GM19372 (cell line): ENCODE measurements at regions not wholly inside any gene's neighbourhood (a gene's known extent, or its start where the extent isn't known, plus 50 kb on each side); places are given as distances from the start of the nearest gene placed in this dataset.
A peak's percentile ranks its signal among the peaks of the same experiment; 100 is the strongest.

Source experiments
- ATAC-seq: cut with Tn5 transposase; IDR thresholded peaks from one replicate; pipeline ENCODE4 v1.9.1; 2021; ENCODE audit warnings: mild to moderate bottlenecking, low read depth, moderate library complexity; ENCODE audit not compliant: unreplicated experiment

DNA sequence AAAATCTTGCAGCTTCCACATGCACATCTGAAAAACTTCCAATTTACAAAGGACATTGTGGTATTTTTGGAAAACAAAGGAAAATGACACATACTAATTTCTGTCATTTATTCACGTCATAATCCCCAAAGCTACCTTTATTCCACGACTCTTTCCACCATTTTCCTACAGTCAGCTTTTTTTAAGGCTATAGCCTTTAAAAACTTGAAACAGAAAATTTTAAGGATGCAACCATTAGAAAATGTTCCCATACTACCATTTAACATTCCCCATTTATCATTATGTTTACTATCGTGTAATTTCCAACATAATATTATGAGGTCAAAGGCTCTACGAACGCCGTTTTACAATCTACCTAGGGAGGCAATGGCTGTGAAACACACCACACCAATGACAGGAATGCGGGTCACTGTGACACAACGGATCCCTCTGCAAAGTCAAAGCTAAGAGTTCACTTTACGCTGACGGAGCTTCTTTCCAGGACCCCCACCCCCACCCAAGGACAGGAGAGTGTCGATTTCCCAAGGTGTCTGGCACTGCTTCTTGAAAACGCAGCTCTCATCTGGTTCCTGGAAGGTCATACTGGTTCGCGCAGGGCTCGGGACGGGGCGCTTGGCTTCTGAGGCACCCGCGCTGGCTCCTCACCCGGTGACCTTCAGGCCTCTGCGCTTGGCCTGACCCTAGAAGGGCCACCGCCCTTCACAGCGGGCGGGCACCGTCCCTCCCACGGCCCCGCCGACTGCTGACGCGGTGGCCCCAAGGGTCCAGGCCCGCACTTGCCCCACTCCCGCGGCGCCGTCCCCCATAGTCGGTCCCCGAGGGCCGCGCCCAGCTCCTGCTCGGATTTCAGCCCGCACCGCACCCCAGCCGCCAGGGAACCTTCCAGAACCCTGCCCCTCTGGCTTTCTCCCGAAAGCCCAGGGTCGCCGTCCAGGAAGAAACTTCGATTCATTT lies 50.5 kb upstream of the ATF3 start:
- peak; percentile 39 for ATAC-seq

DNA sequence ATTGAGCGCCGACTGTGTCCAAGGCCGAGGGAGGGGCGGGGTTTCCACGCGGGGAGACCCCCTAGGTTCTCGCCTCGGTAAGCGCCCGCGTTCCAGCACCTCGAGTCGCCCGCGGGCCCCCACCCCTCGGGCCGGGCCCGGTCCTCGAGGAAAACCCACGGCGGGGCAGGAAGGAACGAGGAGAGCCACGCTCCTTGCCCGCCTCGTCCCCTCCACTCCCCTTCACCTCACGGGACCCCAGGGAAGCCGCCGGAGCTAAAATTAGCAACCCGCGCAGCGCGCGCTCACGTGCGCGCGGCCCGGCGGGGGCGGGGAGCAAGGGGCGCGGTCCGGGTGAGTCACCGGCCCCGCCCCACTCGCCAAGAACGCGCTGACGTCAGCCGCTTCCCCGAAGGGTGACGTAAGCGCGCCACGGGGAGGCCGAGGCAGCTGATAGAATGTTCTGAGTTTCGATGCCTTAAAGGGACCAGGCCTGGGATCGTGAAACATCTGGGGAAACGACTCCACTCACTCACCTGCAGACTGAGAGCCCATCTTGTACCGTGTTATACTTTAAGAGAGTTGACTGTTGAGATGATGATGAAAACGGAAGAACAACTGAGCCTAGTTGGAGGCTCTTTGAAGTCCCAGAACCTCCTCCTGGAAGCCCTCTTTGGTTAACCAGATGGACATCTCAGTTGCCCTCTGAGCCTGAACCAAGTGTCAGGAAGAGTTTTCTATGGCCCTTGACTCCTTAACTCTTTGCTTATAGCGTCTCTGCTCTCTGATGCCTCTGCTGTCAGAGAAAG lies 49.7 kb upstream of the ATF3 start:
- peak; percentile 98 for ATAC-seq
